Fibroblast of lung (primary cell): ENCODE measurements at regions not wholly inside any gene's neighbourhood (a gene's known extent, or its start where the extent isn't known, plus 50 kb on each side); places are given as distances from the start of the nearest gene placed in this dataset.

ENCODE experiments used
- DNase-seq, 2 donors: peaks; one replicate each; pipeline versions ENCODE4 v3.0.0 to v3.0.0-alpha.2; 2010; ENCODE audit warnings: low read depth in 2 of 2
- H2AFZ ChIP-seq: 2 replicates; pipeline ENCODE4 v1.5.1; 2012; ENCODE audit warnings: low read length, control low read depth, inconsistent platforms
- H3K27ac ChIP-seq: 2 replicates; pipeline ENCODE4 v1.5.1; 2011; ENCODE audit warnings: low read length, control low read depth; ENCODE audit not compliant: insufficient read depth
- H3K27me3 ChIP-seq: 2 replicates; pipeline ENCODE4 v1.5.1; 2011; ENCODE audit warnings: mild to moderate bottlenecking, low read length; ENCODE audit not compliant: control insufficient read depth, insufficient read depth
- H3K36me3 ChIP-seq: 2 replicates; pipeline ENCODE4 v1.5.1; 2011; ENCODE audit warnings: low read length; ENCODE audit not compliant: control insufficient read depth, insufficient read depth
- H3K4me1 ChIP-seq: 2 replicates; pipeline ENCODE4 v1.5.1; 2011; ENCODE audit warnings: low read length; ENCODE audit not compliant: control insufficient read depth, insufficient read depth; ENCODE audit errors: extremely low read depth
- H3K4me2 ChIP-seq: 2 replicates; pipeline ENCODE4 v1.5.1; 2011; ENCODE audit warnings: low read length, control low read depth; ENCODE audit not compliant: insufficient read depth; ENCODE audit errors: extremely low read depth
- H3K4me3 ChIP-seq, 4 experiments: fragments of 200-600 bp in 1 of 4; sonication (generic) in 1 of 4; replicated peaks in 1 of 4; 2 replicates each; pipeline ENCODE4 v1.5.1; 2011 to 2016; ENCODE audit warnings: low read length in 4 of 4, low read depth in 3 of 4, mild to moderate bottlenecking in 3 of 4, control low read depth in 2 of 4, inconsistent platforms in 1 of 4, mixed read lengths in 1 of 4; ENCODE audit not compliant: insufficient read depth in 1 of 4; ENCODE audit errors: control extremely low read depth in 1 of 4
- H3K79me2 ChIP-seq: 2 replicates; pipeline ENCODE4 v1.5.1; 2012; ENCODE audit warnings: mild to moderate bottlenecking, low read length, inconsistent platforms; ENCODE audit not compliant: control insufficient read depth, insufficient read depth
- H3K9ac ChIP-seq: 2 replicates; pipeline ENCODE4 v1.5.1; 2011; ENCODE audit warnings: mild to moderate bottlenecking, low read length, control low read depth; ENCODE audit not compliant: insufficient read depth
- H3K9me3 ChIP-seq: 2 replicates; pipeline ENCODE4 v1.5.1; 2012; ENCODE audit warnings: low read depth, low read length; ENCODE audit not compliant: control insufficient read depth, insufficient read depth
- H4K20me1 ChIP-seq: 2 replicates; pipeline ENCODE4 v1.5.1; 2011; ENCODE audit warnings: low read length; ENCODE audit not compliant: control insufficient read depth, insufficient read depth; ENCODE audit errors: extremely low read depth
- CTCF ChIP-seq, 2 donors: IDR thresholded peaks in 1 of 2; conservative IDR thresholded peaks in 1 of 2; 1 replicate in 1 of 2; 2 replicates in 1 of 2; pipeline ENCODE4 v1.5.1; 2011 to 2012; ENCODE audit warnings: low read length in 2 of 2, control low read depth in 1 of 2, inconsistent platforms in 1 of 2, low read depth in 1 of 2, mild to moderate bottlenecking in 1 of 2
- EZH2 ChIP-seq: IDR thresholded peaks from 2 replicates; pipeline ENCODE4 v1.5.1; 2012; ENCODE audit warnings: low read length, control low read depth, mild to moderate bottlenecking; ENCODE audit errors: missing control alignments

DNA sequence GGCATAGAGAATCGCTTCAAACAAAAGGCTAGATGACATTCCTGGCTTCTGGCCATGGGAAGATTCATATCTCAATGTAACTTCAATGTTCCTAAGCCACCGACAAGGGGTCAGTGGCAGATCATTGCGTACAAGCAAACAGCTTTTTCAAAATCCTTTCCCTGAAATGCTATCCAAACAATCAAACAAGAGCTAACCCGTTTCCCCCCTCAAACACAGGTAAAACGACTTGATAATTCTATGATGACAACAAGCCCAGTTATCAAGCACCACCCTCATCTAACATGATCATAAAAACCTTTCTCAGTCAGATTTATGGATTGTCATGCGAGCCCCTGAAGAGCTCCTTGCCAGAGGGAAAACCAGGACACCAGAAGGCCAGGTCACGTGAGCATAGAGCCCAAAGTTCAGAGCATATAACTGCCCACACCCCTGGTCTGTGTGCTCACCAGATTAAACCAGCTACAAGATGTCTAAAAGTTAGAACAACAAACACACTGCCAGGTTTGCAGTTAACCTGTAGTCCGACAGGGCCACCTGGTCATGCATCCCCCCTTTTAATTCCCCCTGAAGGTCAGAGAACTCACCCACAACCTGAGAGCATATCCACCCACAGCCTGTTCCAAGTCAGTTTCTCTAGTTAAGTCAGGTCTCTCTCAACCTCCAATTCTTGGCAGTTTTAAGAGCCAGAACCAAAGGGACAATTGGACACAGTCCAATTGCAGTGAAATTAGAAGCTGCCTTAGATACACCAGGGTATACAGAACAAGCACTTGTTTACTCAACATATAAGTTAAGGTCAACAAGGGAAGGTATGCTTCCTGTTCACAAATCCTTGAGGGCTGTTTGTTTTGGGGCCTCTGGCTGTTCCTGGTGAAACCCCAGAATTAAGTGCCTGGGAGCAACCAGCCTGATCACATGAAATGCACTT lies 248.1 kb upstream of the PPARGC1A start:
- Histone ChIP-seq H3K9ac (no peak overlapping the region), H3K4me3 (no peak overlapping the region), H3K36me3 (no peaks in the 10 kb centered on the region), H3K79me2 (no peaks in the 10 kb centered on the region), H3K4me1 (no peaks in the 10 kb centered on the region), H3K4me2 (no peak overlapping the region), H2AFZ (no peak overlapping the region), H4K20me1 (no peaks in the 10 kb centered on the region), H3K9me3 (no peaks in the 10 kb centered on the region), H3K27me3 (no peaks in the 10 kb centered on the region), H3K27ac (no peak overlapping the region)
- DNase-seq, result peak in 1 of 2 donors; percentile 9
- TF ChIP-seq CTCF (conservative IDR thresholded peaks at IDR 0.05 in 1 of 2, IDR thresholded peaks at IDR 0.05 in 1 of 2; ENCODE audit: low read depth in 1 of 2, low read length in 2 of 2) (no peak), EZH2 (no peak)

DNA sequence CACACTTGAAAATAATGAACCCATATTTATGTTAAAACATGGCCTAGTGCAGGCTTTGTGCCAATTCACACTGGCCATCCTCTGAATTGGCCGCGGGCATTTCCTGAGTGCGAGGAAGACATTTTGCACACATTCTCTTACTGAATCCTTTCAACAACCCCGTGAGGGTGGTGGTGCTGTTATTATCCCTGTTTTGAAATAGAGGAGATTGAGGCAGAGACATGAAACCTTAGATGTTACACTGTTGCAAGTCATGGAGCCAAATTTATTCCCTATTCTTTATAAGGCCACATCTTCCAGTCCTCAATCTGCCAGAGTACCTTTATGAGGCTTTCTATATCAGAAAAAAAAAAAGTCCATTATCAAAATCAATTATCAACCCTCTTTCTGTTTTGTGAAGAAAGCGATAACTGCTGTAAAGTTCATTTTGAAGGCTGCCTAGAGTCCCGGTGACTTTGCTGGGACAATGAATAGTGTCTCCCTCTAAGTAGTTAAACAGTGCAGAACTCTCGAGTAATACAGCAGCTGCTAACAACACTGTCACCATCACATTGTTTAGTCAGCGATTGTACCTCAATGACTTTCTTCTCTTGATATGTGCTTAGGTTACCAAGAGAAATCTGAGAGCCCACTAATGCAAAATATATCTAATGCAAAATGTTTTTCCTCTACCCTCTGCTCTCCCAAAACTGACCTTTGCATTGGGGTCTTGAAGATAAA lies 242.3 kb upstream of the PPARGC1A start:
- H3K9me3 ChIP-seq, result no peaks in the 10 kb centered on the region
- H3K4me2 ChIP-seq, result no peak overlapping the region
- no peaks in the 10 kb centered on the region for H3K27me3 ChIP-seq
- H3K4me1 ChIP-seq, result no peaks in the 10 kb centered on the region
- no peaks in the 10 kb centered on the region for H3K79me2 ChIP-seq
- no peak overlapping the region for H3K27ac ChIP-seq
- no peak overlapping the region for H2AFZ ChIP-seq
- H3K36me3 ChIP-seq, result no peaks in the 10 kb centered on the region
- H3K4me3 ChIP-seq, result no peak overlapping the region
- DNase-seq, result no peak
- no peak for TF ChIP-seq EZH2
- TF ChIP-seq CTCF (conservative IDR thresholded peaks at IDR 0.05 in 1 of 2, IDR thresholded peaks at IDR 0.05 in 1 of 2; ENCODE audit: low read depth in 1 of 2, low read length in 2 of 2), result no peak
- no peak overlapping the region for H3K9ac ChIP-seq
- H4K20me1 ChIP-seq, result no peaks in the 10 kb centered on the region

- no peak for DNase-seq
- Histone ChIP-seq H3K79me2 (no peaks in the 10 kb centered on the region), H3K9me3 (no peaks in the 10 kb centered on the region), H3K9ac (no peak overlapping the region), H3K4me2 (no peak overlapping the region), H4K20me1 (no peaks in the 10 kb centered on the region), H3K36me3 (no peaks in the 10 kb centered on the region), H3K4me3 (no peak overlapping the region), H2AFZ (no peak overlapping the region), H3K27ac (no peak overlapping the region), H3K4me1 (no peaks in the 10 kb centered on the region), H3K27me3 (no peaks in the 10 kb centered on the region)
- no peak for TF ChIP-seq EZH2
- no peak for TF ChIP-seq CTCF (conservative IDR thresholded peaks at IDR 0.05 in 1 of 2, IDR thresholded peaks at IDR 0.05 in 1 of 2; ENCODE audit: low read depth in 1 of 2, low read length in 2 of 2)
These were observed 240.8 kb upstream of the PPARGC1A start for GRCh38 chr4:24130637-24131036.
